ENCODE measurements at regions not wholly inside any gene's neighbourhood (a gene's known extent, or its start where the extent isn't known, plus 50 kb on each side); places are given as distances from the start of the nearest gene placed in this dataset.

DNA sequence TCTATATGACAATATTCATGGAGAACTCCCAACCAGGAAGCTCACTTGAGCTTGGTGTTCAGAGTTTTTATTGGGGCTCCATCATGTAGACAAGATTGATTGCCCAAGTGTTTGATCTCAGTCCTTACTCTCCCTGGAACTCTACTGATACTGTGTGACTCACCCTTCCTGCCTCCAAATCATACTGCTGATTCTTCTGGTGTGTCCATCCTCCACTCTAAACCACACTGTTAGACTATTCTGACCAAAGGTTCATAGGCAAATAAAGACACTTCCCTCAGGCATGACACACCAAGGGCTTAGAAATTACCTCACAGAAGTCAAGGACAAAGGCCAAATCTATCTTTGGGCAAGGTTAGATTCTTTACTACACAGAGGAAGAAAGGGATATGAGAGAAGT lies 107.9 kb upstream of the CDH20 start:
- TF ChIP-seq, protein P1, sequence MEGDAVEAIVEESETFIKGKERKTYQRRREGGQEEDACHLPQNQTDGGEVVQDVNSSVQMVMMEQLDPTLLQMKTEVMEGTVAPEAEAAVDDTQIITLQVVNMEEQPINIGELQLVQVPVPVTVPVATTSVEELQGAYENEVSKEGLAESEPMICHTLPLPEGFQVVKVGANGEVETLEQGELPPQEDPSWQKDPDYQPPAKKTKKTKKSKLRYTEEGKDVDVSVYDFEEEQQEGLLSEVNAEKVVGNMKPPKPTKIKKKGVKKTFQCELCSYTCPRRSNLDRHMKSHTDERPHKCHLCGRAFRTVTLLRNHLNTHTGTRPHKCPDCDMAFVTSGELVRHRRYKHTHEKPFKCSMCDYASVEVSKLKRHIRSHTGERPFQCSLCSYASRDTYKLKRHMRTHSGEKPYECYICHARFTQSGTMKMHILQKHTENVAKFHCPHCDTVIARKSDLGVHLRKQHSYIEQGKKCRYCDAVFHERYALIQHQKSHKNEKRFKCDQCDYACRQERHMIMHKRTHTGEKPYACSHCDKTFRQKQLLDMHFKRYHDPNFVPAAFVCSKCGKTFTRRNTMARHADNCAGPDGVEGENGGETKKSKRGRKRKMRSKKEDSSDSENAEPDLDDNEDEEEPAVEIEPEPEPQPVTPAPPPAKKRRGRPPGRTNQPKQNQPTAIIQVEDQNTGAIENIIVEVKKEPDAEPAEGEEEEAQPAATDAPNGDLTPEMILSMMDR (IDR thresholded peaks at IDR 0.05; ENCODE audit: insufficient read depth, low read depth, low read length) = no peak
- TF ChIP-seq EZH2 (IDR thresholded peaks at IDR 0.05; ENCODE audit: insufficient read depth, low read length) = no peak

Data from astrocyte (in vitro differentiated cells and primary cell).